Upper lobe of left lung (tissue), 6 donors: ENCODE measurements at regions not wholly inside any gene's neighbourhood (a gene's known extent, or its start where the extent isn't known, plus 50 kb on each side); places are given as distances from the start of the nearest gene placed in this dataset.
"Not testable (repeated sequence)": the region's sequence is repeated elsewhere in the genome, so short reads cannot be mapped to it uniquely, and the experiment has no call there.

ENCODE experiments used
- ATAC-seq, 2 donors: fragments of 200-7000 bp; cut with Tn5 transposase; one replicate each; pipeline ENCODE4 v1.9.1; 2022; ENCODE audit warnings: mild to moderate bottlenecking in 2 of 2, moderate library complexity in 2 of 2; ENCODE audit not compliant: low FRiP score in 2 of 2
- DNase-seq, 2 donors: peaks; one replicate each; pipeline ENCODE4 v3.0.0-alpha.2; 2019 to 2020
- H3K27ac ChIP-seq, 4 donors: fragments of 200-600 bp; sonication (generic); one replicate each; pipeline ENCODE4 v1.5.1; 2016 to 2019
- H3K27me3 ChIP-seq, 4 donors: fragments of 200-600 bp; sonication (generic); one replicate each; pipeline ENCODE4 v1.5.1; 2017 to 2019
- H3K36me3 ChIP-seq, 4 donors: fragments of 200-600 bp; sonication (generic); one replicate each; pipeline ENCODE4 v1.5.1; 2016 to 2019
- H3K4me1 ChIP-seq, 4 donors: fragments of 200-600 bp; sonication (generic); one replicate each; pipeline ENCODE4 v1.5.1; 2018 to 2019
- H3K4me3 ChIP-seq, 4 donors: fragments of 200-600 bp; sonication (generic); one replicate each; pipeline ENCODE4 v1.5.1; 2017 to 2019; ENCODE audit warnings: mild to moderate bottlenecking in 2 of 4, moderate library complexity in 1 of 4
- H3K9me3 ChIP-seq, 4 donors: fragments of 200-600 bp; sonication (generic); one replicate each; pipeline ENCODE4 v1.5.1; 2018 to 2019
- EP300 ChIP-seq, 4 donors: sonication (generic); formaldehyde crosslinking; IDR thresholded peaks; one replicate each; pipeline ENCODE4 v1.5.1; 2017; ENCODE audit warnings: antibody characterized with exemption in 4 of 4, control low read depth in 2 of 4
- POLR2A ChIP-seq, 4 donors: fragments of 450-650 bp; IDR thresholded peaks; one replicate each; pipeline ENCODE4 v1.5.1; 2016 to 2017; ENCODE audit warnings: antibody characterized with exemption in 4 of 4, mild to moderate bottlenecking in 2 of 4
- POLR2AphosphoS5 ChIP-seq, 2 donors: sonication (generic); formaldehyde crosslinking; IDR thresholded peaks; one replicate each; pipeline ENCODE4 v1.5.1; 2017; ENCODE audit warnings: antibody characterized with exemption in 2 of 2
- WGBS, 2 donors: methylation state at CpG; one replicate each; pipeline ENCODE4 v1.1.5; 2017 to 2018; 5-methylcytosine and 5-hydroxymethylcytosine counted together
- TF ChIP-seq, protein P1 (sequence below), 6 experiments: fragments of 450-650 bp in 4 of 6; fragments of 200-600 bp in 2 of 6; sonication (generic) in 2 of 6; IDR thresholded peaks; one replicate each; pipeline ENCODE4 v1.5.1; 2016 to 2019; ENCODE audit warnings: antibody characterized with exemption in 6 of 6
- donor health status: DM: no; HTN: no; CAD: no; lungs with moderate emphysema.
- donor health status: DM: no; HTN: yes; CAD: no; lungs with severe emphysema.

DNA sequence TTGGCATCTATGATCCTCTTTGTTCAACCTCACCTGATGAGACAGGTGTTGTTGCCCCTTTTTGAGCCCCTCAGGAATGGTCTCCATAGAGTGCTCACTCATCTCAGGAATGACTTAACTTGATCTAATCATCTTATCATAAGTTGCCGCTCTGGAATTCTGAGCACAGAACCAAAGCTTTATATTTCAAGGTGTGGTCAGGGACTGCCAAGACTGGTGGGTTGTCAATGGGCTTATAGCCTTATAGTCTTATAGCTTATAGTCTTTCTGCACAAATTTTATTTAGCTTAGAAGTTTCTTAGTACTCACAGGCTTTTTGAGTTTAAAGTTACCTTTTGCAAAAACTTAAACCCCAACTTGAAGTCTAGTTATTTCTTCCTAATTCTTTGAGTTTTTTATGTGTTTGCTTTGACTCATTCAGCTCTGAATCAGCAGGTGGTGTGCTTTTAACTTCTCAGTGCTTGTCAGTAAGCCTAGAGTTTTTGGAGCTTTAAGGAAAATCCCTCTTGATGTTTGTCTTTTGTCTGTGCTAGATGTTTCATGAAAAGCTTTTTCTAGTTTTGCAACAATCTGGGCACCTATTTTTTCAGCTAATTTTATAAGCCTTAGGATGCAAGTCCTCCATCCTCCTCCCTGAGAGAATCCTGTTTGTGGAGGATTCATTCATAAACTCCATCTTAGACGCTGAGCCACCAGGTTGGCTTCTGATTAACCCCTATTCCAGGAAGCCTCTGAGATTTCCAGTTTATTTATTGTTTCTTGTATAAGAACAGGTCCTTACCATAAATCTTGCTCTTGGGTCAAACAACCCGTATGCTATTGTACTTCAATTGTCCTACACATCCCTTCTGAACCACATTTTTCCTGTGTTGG is 72.3 kb upstream of the SSTR4 start:
- H3K9me3 ChIP-seq: no peaks in the 10 kb centered on the region
- ATAC-seq: no peak
- no peak overlapping the region for H3K4me3 ChIP-seq
- no peaks in the 10 kb centered on the region for H3K27me3 ChIP-seq
- 42 to 46% methylated on average over 3 of the region's 3 CpGs for WGBS, 2 donors
- TF ChIP-seq, protein P1, sequence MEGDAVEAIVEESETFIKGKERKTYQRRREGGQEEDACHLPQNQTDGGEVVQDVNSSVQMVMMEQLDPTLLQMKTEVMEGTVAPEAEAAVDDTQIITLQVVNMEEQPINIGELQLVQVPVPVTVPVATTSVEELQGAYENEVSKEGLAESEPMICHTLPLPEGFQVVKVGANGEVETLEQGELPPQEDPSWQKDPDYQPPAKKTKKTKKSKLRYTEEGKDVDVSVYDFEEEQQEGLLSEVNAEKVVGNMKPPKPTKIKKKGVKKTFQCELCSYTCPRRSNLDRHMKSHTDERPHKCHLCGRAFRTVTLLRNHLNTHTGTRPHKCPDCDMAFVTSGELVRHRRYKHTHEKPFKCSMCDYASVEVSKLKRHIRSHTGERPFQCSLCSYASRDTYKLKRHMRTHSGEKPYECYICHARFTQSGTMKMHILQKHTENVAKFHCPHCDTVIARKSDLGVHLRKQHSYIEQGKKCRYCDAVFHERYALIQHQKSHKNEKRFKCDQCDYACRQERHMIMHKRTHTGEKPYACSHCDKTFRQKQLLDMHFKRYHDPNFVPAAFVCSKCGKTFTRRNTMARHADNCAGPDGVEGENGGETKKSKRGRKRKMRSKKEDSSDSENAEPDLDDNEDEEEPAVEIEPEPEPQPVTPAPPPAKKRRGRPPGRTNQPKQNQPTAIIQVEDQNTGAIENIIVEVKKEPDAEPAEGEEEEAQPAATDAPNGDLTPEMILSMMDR (IDR thresholded peaks at IDR 0.05): no peak
- TF ChIP-seq POLR2A (IDR thresholded peaks at IDR 0.05) (no peak), EP300 (IDR thresholded peaks at IDR 0.05) (no peak), POLR2AphosphoS5 (IDR thresholded peaks at IDR 0.05) (no peak)
- DNase-seq: no peak
- no peaks in the 10 kb centered on the region for H3K4me1 ChIP-seq
- H3K27ac ChIP-seq: no peak overlapping the region
- no peaks in the 10 kb centered on the region for H3K36me3 ChIP-seq

DNA sequence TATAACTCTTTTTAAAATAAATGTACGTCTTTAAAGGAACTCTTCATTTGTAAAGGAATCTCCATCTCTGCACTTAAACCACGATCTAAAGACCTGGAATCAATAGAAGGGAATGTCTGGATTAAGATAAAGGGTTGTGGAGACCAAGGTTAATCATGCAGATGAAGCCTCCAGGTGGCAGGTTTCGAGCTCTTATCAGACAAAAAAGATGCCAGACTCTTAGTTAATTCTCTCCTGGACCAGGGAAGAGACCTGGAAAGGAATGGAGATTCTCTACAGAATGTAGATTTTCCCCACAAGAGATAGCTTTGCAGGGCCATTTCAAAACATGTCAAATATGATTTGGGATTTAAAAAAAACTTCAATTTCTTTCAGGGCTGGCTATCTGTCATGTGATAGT is 71.5 kb upstream of the SSTR4 start:
- no peak for TF ChIP-seq POLR2A (IDR thresholded peaks at IDR 0.05)
- no peak for TF ChIP-seq EP300 (IDR thresholded peaks at IDR 0.05)
- no peak for TF ChIP-seq POLR2AphosphoS5 (IDR thresholded peaks at IDR 0.05)
- TF ChIP-seq, protein P1 (IDR thresholded peaks at IDR 0.05): no peak
- DNase-seq (no peak), ATAC-seq (no peak)
- no peak overlapping the region for H3K27ac ChIP-seq
- H3K4me1 ChIP-seq: no peaks in the 10 kb centered on the region
- WGBS, 2 donors: 85 to 88% methylated on average over 3 of the region's 3 CpGs
- H3K27me3 ChIP-seq: no peaks in the 10 kb centered on the region
- no peak overlapping the region for H3K4me3 ChIP-seq
- no peaks in the 10 kb centered on the region for H3K9me3 ChIP-seq
- no peaks in the 10 kb centered on the region for H3K36me3 ChIP-seq

DNA sequence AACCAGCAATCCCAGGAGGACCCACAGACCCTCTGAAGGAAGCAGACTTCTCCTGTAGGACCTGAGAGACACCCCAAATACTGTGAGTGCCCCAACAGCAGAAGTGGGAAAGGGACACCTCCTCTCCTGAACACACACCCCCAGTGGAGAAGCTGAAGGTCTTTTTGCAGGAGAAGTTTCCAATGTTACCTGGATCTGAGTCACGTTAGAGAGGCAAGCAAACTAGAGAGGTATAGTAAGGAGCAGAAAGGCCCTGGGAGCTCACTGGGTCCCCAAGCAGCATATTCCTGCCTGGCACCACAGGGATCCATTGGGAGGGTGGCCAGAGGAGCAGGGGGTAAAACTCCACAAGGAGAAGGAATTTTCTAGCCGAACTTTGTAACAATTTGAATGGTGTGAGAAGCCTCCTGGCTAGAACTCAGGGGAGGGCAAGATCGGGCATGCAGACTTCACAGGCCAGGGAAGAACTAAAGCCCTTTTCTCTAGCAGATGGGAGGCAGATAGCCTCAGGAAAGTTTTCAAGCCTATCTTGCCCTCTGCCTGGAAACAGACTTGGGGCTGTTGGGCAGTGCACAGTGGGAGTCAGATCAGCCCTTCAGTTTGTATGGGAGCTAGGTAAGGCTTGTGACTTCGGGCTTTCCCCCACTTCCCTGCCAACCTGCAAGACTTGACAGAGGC is 68.2 kb upstream of the SSTR4 start:
- Histone ChIP-seq H3K27ac (no peak overlapping the region), H3K36me3 (no peaks in the 10 kb centered on the region), H3K4me3 (no peak overlapping the region), H3K4me1 (no peaks in the 10 kb centered on the region), H3K9me3 (no peaks in the 10 kb centered on the region), H3K27me3 (no peaks in the 10 kb centered on the region)
- no peak for TF ChIP-seq POLR2AphosphoS5 (IDR thresholded peaks at IDR 0.05)
- TF ChIP-seq, protein P1 (IDR thresholded peaks at IDR 0.05): no peak
- TF ChIP-seq EP300 (IDR thresholded peaks at IDR 0.05): no peak
- no peak for TF ChIP-seq POLR2A (IDR thresholded peaks at IDR 0.05)
- WGBS, 2 donors: 78 to 95% methylated on average over 4 of the region's 4 CpGs
- DNase-seq (no peak), ATAC-seq (no peak)

DNA sequence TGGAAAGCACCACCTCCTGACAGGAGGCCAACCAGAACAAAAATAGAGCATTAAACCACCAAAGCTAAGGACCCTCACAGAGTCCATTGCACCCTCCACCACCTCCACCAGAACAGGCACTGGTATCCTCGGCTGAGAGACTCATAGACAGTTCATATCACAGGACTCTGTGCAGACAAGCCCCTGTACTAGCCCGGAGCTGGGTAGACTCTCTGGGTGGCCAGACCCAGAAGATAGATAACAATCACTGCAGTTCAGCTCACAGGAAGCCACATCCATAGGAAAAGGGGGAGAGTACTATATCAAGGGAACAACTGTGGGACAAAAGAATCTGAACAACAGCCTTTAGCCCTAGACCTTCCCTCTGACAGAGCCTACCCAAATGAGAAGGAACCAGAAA is 67.4 kb upstream of the SSTR4 start:
- H3K9me3 ChIP-seq, H3K4me3 ChIP-seq, H3K27ac ChIP-seq, ATAC-seq, H3K36me3 ChIP-seq, H3K4me1 ChIP-seq, DNase-seq, H3K27me3 ChIP-seq: not testable (repeated sequence)
- 73 to 76% methylated on average over 2 of the region's 2 CpGs for WGBS, 2 donors

DNA sequence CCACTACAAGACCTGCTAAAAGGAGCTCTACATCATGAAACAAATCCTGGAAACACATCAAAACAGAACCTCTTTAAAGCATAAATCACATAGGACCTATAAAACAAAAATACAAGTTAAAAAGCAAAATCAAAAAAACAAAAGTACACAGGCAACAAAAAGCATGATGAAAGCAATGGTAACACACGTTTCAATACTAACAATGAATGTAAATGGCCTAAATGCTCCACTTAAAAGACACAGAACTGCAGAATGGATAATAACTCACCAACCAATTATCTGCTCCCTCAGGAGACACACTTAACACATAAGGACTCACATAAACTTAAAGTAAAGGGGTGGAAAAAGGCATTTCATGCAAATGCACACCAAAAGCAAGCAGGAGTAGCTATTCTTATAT is 66.1 kb upstream of the SSTR4 start:
- not testable (repeated sequence) for DNase-seq, H3K4me3 ChIP-seq, H3K36me3 ChIP-seq, H3K27me3 ChIP-seq, H3K9me3 ChIP-seq, H3K4me1 ChIP-seq, H3K27ac ChIP-seq, ATAC-seq
- WGBS, 2 donors: 89 to 91% methylated on average over 1 of the region's 1 CpG

DNA sequence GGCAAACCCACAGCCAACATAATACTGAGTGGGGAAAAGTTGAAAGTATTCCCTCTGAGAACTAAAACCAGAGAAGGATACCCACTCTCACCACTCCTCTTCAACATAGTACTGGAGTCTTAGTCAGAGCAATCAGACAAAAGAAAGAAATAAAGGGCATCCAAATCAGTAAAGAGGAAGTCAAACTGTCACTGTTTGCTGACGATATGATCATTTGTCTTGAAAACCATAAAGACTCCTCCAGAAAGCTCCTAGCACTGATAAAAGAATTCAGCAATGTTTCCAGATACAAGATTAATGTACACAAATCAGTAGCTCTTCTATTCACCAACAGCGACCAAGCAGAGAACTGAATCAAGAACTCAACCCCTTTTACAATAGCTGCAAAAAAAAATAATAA is 64.0 kb upstream of the SSTR4 start:
- not testable (repeated sequence) for H3K36me3 ChIP-seq, DNase-seq, H3K4me3 ChIP-seq, ATAC-seq, H3K27me3 ChIP-seq, H3K4me1 ChIP-seq, H3K9me3 ChIP-seq, H3K27ac ChIP-seq
- WGBS, 2 donors: 52 to 79% methylated on average over 2 of the region's 2 CpGs
